Endothelial cell of umbilical vein (primary cell): ENCODE measurements at regions not wholly inside any gene's neighbourhood (a gene's known extent, or its start where the extent isn't known, plus 50 kb on each side); places are given as distances from the start of the nearest gene placed in this dataset.

ENCODE experiments used
- BruUV-seq: library from RNA; stranded (reverse); fragments of 400-500 nt; replicated peaks from 2 replicates; lab custom pipeline; 2021; lab: Mats Ljungman, UMichigan
- CTCF ChIA-PET: fragments of 300-600, 350-600 bp; sonication (Branson Sonifier 250); formaldehyde crosslinking; loops from one replicate; lab custom pipeline; 2021; ENCODE audit warnings: antibody characterized with exemption, inconsistent platforms; lab: Charles Lee
- POLR2A ChIA-PET: fragments of 300-600, 350-600 bp; sonication (Branson Sonifier 250); formaldehyde crosslinking; loops from one replicate; lab custom pipeline; 2021; ENCODE audit warnings: antibody characterized with exemption, inconsistent platforms; lab: Charles Lee
- DNase-seq: peaks from one replicate; pipeline ENCODE4 v3.0.0-alpha.2; 2011; ENCODE audit warnings: low read depth, low spot score
- FAIRE-seq: peaks from 2 replicates; lab custom pipeline; 2011; peaks lifted over from hg19 to GRCh38; lab: Jason Lieb, UNC
- H2AFZ ChIP-seq: 2 replicates; pipeline ENCODE4 v1.6.0; 2012; ENCODE audit warnings: low read depth, low read length, control low read depth, inconsistent platforms
- H3K27ac ChIP-seq: 2 replicates; pipeline ENCODE4 v1.5.1; 2011; ENCODE audit warnings: low read depth, mild to moderate bottlenecking, control low read depth, low read length, moderate library complexity; ENCODE audit not compliant: insufficient read depth
- H3K27me3 ChIP-seq, 2 experiments: 2 replicates each; pipeline versions ENCODE4 v1.6.0 to v1.6.1; 2011; ENCODE audit warnings: low read length in 2 of 2, mixed read lengths in 1 of 2; ENCODE audit not compliant: control insufficient read depth in 2 of 2, insufficient read depth in 2 of 2
- H3K36me3 ChIP-seq, 2 experiments: 2 replicates in 1 of 2; 3 replicates in 1 of 2; pipeline ENCODE4 v1.5.1; 2011; ENCODE audit warnings: low read length in 2 of 2, mild to moderate bottlenecking in 1 of 2, moderate library complexity in 1 of 2; ENCODE audit not compliant: control insufficient read depth in 2 of 2, insufficient read depth in 2 of 2; ENCODE audit errors: extremely low read depth in 1 of 2
- H3K4me1 ChIP-seq: 3 replicates; pipeline ENCODE4 v1.5.1; 2011; ENCODE audit warnings: mild to moderate bottlenecking, low read length; ENCODE audit not compliant: control insufficient read depth, insufficient read depth; ENCODE audit errors: extremely low read depth
- H3K4me2 ChIP-seq: 2 replicates; pipeline ENCODE4 v1.6.1; 2011; ENCODE audit warnings: low read length, control low read depth, mixed read lengths; ENCODE audit not compliant: insufficient read depth
- H3K4me3 ChIP-seq, 3 experiments: fragments of 200-600 bp in 1 of 3; sonication (generic), shearing (Covaris generic) in 1 of 3; replicated peaks in 1 of 3; 2 replicates each; pipeline ENCODE4 v1.5.1; 2011 to 2016; ENCODE audit warnings: control low read depth in 3 of 3, low read length in 3 of 3, mild to moderate bottlenecking in 2 of 3, inconsistent platforms in 1 of 3, low read depth in 1 of 3, moderate library complexity in 1 of 3; ENCODE audit not compliant: insufficient read depth in 1 of 3
- H3K79me2 ChIP-seq: 2 replicates; pipeline ENCODE4 v1.6.0; 2012; ENCODE audit warnings: low read length, inconsistent platforms; ENCODE audit not compliant: control insufficient read depth, insufficient read depth
- H3K9ac ChIP-seq: replicated peaks from 2 replicates; pipeline ENCODE3; 2011; ENCODE audit warnings: low read length, control low read depth; ENCODE audit not compliant: insufficient read depth; ENCODE audit errors: extremely low read depth
- H3K9me1 ChIP-seq: replicated peaks from 3 replicates; pipeline ENCODE4 v1.6.0; 2011; ENCODE audit warnings: mild to moderate bottlenecking, low read length; ENCODE audit not compliant: control insufficient read depth, insufficient read depth; ENCODE audit errors: extremely low read depth
- H3K9me3 ChIP-seq: replicated peaks from 2 replicates; pipeline ENCODE4 v1.5.1; 2012; ENCODE audit warnings: low read length, inconsistent platforms; ENCODE audit not compliant: control insufficient read depth, insufficient read depth
- H4K20me1 ChIP-seq: replicated peaks from 2 replicates; pipeline ENCODE3; 2011; ENCODE audit warnings: mild to moderate bottlenecking, low read length; ENCODE audit not compliant: control insufficient read depth, insufficient read depth; ENCODE audit errors: extremely low read depth
- CTCF ChIP-seq, 2 donors: IDR thresholded peaks; 1 replicate in 1 of 2; 2 replicates in 1 of 2; pipeline ENCODE4 v1.5.1; 2011; ENCODE audit warnings: low read length in 2 of 2, mild to moderate bottlenecking in 2 of 2, moderate library complexity in 2 of 2, control low read depth in 1 of 2, inconsistent platforms in 1 of 2, low read depth in 1 of 2; ENCODE audit not compliant: insufficient read depth in 1 of 2; ENCODE audit errors: extremely low read depth in 1 of 2
- EZH2 ChIP-seq: IDR thresholded peaks from 2 replicates; pipeline ENCODE4 v1.6.1; 2012; ENCODE audit warnings: borderline replicate concordance, low read depth, mild to moderate bottlenecking, moderate library complexity, low read length, inconsistent platforms; ENCODE audit not compliant: severe bottlenecking
- FOS ChIP-seq: IDR thresholded peaks from 2 replicates; pipeline ENCODE4 v1.6.1; 2011; ENCODE audit warnings: mild to moderate bottlenecking, low read length, moderate library complexity, borderline replicate concordance; ENCODE audit not compliant: insufficient read depth
- GATA2 ChIP-seq: IDR thresholded peaks from 2 replicates; pipeline ENCODE4 v1.7.0; 2011; ENCODE audit warnings: low read depth, mild to moderate bottlenecking, moderate library complexity, mixed read lengths, low read length; ENCODE audit not compliant: insufficient read length, insufficient read depth
- JUN ChIP-seq: IDR thresholded peaks from 2 replicates; pipeline ENCODE4 v1.6.1; 2011; ENCODE audit warnings: borderline replicate concordance, low read depth; ENCODE audit not compliant: insufficient read length, insufficient read depth
- MAX ChIP-seq: IDR thresholded peaks from 2 replicates; pipeline ENCODE4 v1.6.1; 2011; ENCODE audit not compliant: insufficient read depth, insufficient read length
- MYC ChIP-seq: IDR thresholded peaks from one replicate; pipeline ENCODE4 v1.6.1; 2011; ENCODE audit warnings: mild to moderate bottlenecking, low read depth, low read length
- POLR2A ChIP-seq: IDR thresholded peaks from 2 replicates; pipeline ENCODE4 v1.6.1; 2012; ENCODE audit warnings: low read depth, mild to moderate bottlenecking, control low read depth, low read length
- POLR2AphosphoS5 ChIP-seq: IDR thresholded peaks from 2 replicates; pipeline ENCODE4 v1.6.1; 2012; ENCODE audit warnings: low read depth, mild to moderate bottlenecking, control low read depth, low read length, moderate library complexity; ENCODE audit not compliant: insufficient read depth
- dilution Hi-C: fragments of 300-500 bp; cut with MboI; formaldehyde crosslinking; loops from one replicate; pipeline ENCODE4 v1.15.0; 2019; ENCODE audit warnings: low sequenced_read_pairs; ENCODE audit not compliant: extremely low pct_ligation_motif_present
- intact Hi-C: fragments of 100-400 bp; cut with micrococcal nuclease; formaldehyde crosslinking; loops from one replicate; pipeline ENCODE4 v1.10.0; 2022

GRCh38 chr4:104248726-104249125 lies 246.0 kb downstream of the CXXC4 start:
- Histone ChIP-seq H3K27ac (no peak overlapping the region), H4K20me1 (no peaks in the 10 kb centered on the region), H3K4me1 (no peaks in the 10 kb centered on the region), H3K79me2 (no peaks in the 10 kb centered on the region), H3K4me3 (no peak overlapping the region), H3K9ac (no peak overlapping the region), H3K36me3 (no peaks in the 10 kb centered on the region), H3K9me1 (no peaks in the 10 kb centered on the region), H3K4me2 (no peak overlapping the region), H3K9me3 (peaks cover 4% of the 10 kb centered on the region), H2AFZ (no peak overlapping the region), H3K27me3 (no peaks in the 10 kb centered on the region)
- ChIA-PET CTCF (no interaction called here), POLR2A (no interaction called here)
- dilution Hi-C loops (no loop called here), intact Hi-C loops (no loop called here)
- FAIRE-seq (no peak), DNase-seq (no peak)
- TF ChIP-seq CTCF (IDR thresholded peaks at IDR 0.05; ENCODE audit: extremely low read depth in 1 of 2, insufficient read depth in 1 of 2, low read depth in 1 of 2, low read length in 2 of 2) (no peak), POLR2A (no peak)
- no TSS peak for BruUV-seq

GRCh38 chr4:104235967-104236366 lies 258.7 kb downstream of the CXXC4 start:
- H4K20me1 ChIP-seq, result no peaks in the 10 kb centered on the region
- H3K9me1 ChIP-seq, result no peaks in the 10 kb centered on the region
- no peak for TF ChIP-seq JUN
- no peak for TF ChIP-seq EZH2
- TF ChIP-seq CTCF (IDR thresholded peaks at IDR 0.05; ENCODE audit: extremely low read depth in 1 of 2, insufficient read depth in 1 of 2, low read depth in 1 of 2, low read length in 2 of 2), result no peak
- TF ChIP-seq FOS, result no peak
- TF ChIP-seq POLR2A, result no peak
- TF ChIP-seq GATA2, result no peak
- TF ChIP-seq MYC, result no peak
- TF ChIP-seq MAX, result no peak
- no peak for TF ChIP-seq POLR2AphosphoS5
- ChIA-PET CTCF (interaction anchor here (0.7 kb wide), 1 partner anchor 718 kb away, joined by 3 read pairs; no protein-coding TSS in a partner anchor), POLR2A (no interaction called here)
- H3K4me3 ChIP-seq, result no peak overlapping the region
- no peak for DNase-seq
- dilution Hi-C loops, result no loop called here
- no peak overlapping the region for H3K27ac ChIP-seq
- intact Hi-C loops, result no loop called here
- H3K4me2 ChIP-seq, result no peak overlapping the region
- H3K4me1 ChIP-seq, result no peaks in the 10 kb centered on the region
- BruUV-seq, result no TSS peak
- no peak overlapping the region for H3K9ac ChIP-seq
- H3K27me3 ChIP-seq, result no peaks in the 10 kb centered on the region
- no peaks in the 10 kb centered on the region for H3K9me3 ChIP-seq
- H3K79me2 ChIP-seq, result no peaks in the 10 kb centered on the region
- H2AFZ ChIP-seq, result no peak overlapping the region
- FAIRE-seq, result no peak
- no peaks in the 10 kb centered on the region for H3K36me3 ChIP-seq
